ENCODE measurements at regions not wholly inside any gene's neighbourhood (a gene's known extent, or its start where the extent isn't known, plus 50 kb on each side); places are given as distances from the start of the nearest gene placed in this dataset.

- TF ChIP-seq FOXM1 (IDR thresholded peaks at IDR 0.05; ENCODE audit: borderline replicate concordance, low read depth): no peak
- no peak for TF ChIP-seq NFIC (IDR thresholded peaks at IDR 0.05)
- TF ChIP-seq RAD21 (IDR thresholded peaks at IDR 0.05; ENCODE audit: low read depth): no peak
- no peak for TF ChIP-seq CREB1 (IDR thresholded peaks at IDR 0.05; ENCODE audit: low read depth)
- TF ChIP-seq MAX (IDR thresholded peaks at IDR 0.05): no peak
- no peak for TF ChIP-seq TAF1 (IDR thresholded peaks at IDR 0.05; ENCODE audit: low read depth)
- no peak for TF ChIP-seq YY1 (IDR thresholded peaks at IDR 0.05; ENCODE audit: low read depth)
- TF ChIP-seq ZBTB7A (IDR thresholded peaks at IDR 0.05; ENCODE audit: low read depth): no peak
- no peak for TF ChIP-seq CEBPB (IDR thresholded peaks at IDR 0.05)
Measured at GRCh38 chr10:3936422-3937040, 151.5 kb upstream of the KLF6 start.

Measured in Ishikawa (cell line).